AG20443 (cell line): ENCODE measurements at regions not wholly inside any gene's neighbourhood (a gene's known extent, or its start where the extent isn't known, plus 50 kb on each side); places are given as distances from the start of the nearest gene placed in this dataset.
A peak's percentile ranks its signal among the peaks of the same experiment; 100 is the strongest.
"Not testable (repeated sequence)": the region's sequence is repeated elsewhere in the genome, so short reads cannot be mapped to it uniquely, and the experiment has no call there.

Source experiments
- DNase-seq: peaks from one replicate; pipeline ENCODE4 v3.0.0; 2012; ENCODE audit warnings: low spot score, mixed read lengths

DNA sequence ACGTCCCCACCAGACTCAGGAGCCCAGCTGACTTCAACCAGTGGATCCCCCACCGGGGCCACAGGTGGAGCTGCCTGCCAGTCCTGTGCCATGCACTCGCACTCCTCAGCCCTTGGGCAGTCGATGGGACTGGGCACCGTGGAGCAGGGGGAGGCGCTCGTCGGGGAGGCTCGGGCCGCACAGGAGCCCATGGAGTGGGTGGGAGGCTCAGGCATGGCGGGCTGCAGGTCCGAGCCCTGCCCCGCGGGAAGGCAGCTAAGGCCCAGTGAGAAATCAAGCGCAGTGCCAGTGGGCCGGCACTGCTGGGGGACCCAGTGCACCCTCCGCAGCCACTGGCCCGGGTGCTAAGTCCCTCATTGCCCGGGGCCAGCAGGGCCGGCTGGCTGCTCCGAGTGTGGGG, 52.3 kb upstream of the LRRC30 start:
- not testable (repeated sequence) for DNase-seq

GRCh38 chr18:7177116-7177744, 53.7 kb upstream of the LRRC30 start:
- DNase-seq, result peak; percentile 84

DNA sequence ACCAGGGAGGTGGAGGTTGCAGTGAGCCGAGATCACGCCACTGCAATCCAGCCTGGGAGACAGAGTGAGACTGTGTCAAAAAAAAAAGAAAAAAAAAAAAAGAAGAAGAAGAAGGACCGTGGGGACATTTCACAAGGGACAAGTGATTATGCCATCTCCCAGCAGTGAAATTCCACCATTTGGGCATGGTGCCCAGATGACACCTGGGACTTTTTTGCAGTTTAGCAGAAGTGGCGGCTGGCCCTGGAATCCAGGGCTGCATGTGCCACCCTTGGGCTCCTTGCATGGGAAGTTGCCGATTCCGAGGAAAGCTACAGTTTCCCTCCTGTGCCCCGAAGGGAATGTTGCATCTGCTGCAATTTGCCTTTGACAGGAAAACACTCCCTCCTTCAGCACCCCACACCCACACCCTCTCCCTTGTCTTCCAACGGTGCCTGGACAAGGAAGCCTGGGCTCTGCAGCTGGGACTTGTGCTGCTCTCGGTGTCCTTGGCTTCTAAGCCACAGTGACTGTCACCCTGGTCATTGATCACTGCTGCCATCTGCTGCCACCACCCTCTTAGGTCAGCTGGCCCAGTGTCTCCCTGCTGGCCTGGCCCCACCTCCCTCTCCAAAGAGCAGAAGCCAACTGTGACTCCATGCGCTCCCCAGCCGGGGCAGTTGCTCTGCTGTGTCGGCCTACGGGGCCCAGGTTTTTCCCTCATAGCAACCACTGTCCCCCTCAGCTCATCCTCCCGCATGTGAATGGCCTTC, 56.4 kb upstream of the LRRC30 start:
- peak; percentile 42 for DNase-seq

DNA sequence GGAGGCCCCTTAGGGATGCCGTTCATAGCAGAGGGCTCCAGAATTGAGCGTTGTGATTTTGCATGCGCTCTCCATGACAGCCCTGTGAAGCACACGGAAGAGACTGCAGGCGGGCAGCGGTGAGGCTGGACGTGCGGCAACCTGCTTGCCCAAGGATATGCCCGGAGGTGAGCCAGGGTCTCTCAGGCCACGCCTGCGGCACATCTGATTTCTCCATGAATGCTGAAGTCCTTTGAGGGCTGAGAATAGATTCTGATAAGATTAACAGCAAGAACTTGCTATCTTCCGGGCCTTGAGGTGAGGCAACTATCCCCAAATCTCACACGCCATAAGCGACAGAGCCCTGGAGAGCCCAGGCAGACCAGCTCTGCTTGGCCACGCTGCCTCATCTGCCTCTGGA, 55.6 kb upstream of the LAMA1 start:
- DNase-seq, result no peak

DNA sequence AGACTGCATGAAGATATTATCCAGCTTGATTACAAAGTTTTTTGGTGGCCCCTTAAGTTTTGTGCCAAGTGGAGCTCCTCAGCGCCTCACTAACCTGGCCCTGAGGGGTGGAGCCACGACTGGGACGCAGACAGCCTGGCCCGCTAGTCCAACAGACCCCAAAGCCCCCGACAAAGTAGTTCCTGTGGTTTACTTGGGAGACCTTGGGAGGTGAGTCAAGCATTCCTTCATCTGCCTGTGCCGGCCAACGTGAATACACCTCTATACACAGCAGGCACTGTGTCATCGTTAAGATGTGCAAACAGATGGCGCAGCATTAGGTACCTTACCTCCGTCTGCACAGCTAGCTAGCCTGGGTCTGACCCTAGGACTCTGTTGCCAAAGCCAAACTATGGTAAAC, 55.0 kb upstream of the LAMA1 start:
- no peak for DNase-seq

GRCh38 chr18:7170292-7170691, 52.7 kb upstream of the LAMA1 start:
- DNase-seq, result no peak

GRCh38 chr18:7169601-7170000, 52.0 kb upstream of the LAMA1 start:
- DNase-seq, result no peak

DNA sequence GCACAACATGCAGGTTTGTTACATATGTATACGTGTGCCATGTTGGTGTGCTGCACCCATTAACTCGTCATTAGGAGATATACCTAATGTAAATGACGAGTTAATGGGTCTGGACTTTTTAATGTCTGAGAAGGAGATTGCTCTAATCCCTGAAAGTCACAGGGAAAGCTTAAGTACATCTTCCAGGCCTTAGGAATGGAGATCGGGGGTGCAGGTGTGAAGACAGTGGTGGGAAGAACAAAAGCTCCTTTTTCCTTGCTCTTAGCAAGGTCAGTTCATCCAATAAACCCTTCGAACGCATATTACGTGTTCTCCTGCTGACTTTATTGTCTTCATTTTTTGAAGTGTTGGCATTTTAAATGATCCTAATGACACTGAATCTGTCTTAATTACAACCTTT, 50.8 kb upstream of the LAMA1 start:
- no peak for DNase-seq
